Dermis microvascular lymphatic vessel endothelial cell (primary cell): ENCODE measurements at regions not wholly inside any gene's neighbourhood (a gene's known extent, or its start where the extent isn't known, plus 50 kb on each side); places are given as distances from the start of the nearest gene placed in this dataset.
"Not testable (repeated sequence)": the region's sequence is repeated elsewhere in the genome, so short reads cannot be mapped to it uniquely, and the experiment has no call there.

Experiments
- DNase-seq, 2 donors: peaks; one replicate each; pipeline versions ENCODE4 v3.0.0 to v3.0.0-alpha.2; 2010; ENCODE audit warnings: low read depth in 2 of 2

GRCh38 chr5:156036640-156037039 lies 290.3 kb upstream of the SGCD start:
- DNase-seq: no peak

- DNase-seq: no peak
These were observed 289.6 kb upstream of the SGCD start for GRCh38 chr5:156037151-156037909.

- DNase-seq: no peak
These were observed 284.2 kb upstream of the SGCD start for GRCh38 chr5:156042726-156043125.

- DNase-seq: no peak
These were observed 283.6 kb upstream of the SGCD start for GRCh38 chr5:156043351-156043750.

- no peak for DNase-seq
These were observed 275.0 kb upstream of the SGCD start for GRCh38 chr5:156051972-156052371.

- no peak for DNase-seq
These were observed 274.3 kb upstream of the SGCD start for GRCh38 chr5:156052656-156053055.

- DNase-seq: no peak
These were observed 273.9 kb upstream of the SGCD start for GRCh38 chr5:156053056-156053455.

GRCh38 chr5:156076912-156077311 lies 250.1 kb upstream of the SGCD start:
- DNase-seq: no peak

- no peak for DNase-seq
These were observed 239.3 kb upstream of the SGCD start for GRCh38 chr5:156087577-156088110.

- not testable (repeated sequence) for DNase-seq
These were observed 236.7 kb upstream of the SGCD start for GRCh38 chr5:156089955-156090940.

GRCh38 chr5:156093024-156093423 lies 233.9 kb upstream of the SGCD start:
- no peak for DNase-seq

GRCh38 chr5:156094001-156094400 lies 233.0 kb upstream of the SGCD start:
- DNase-seq: no peak

- DNase-seq: no peak
These were observed 231.2 kb upstream of the SGCD start for GRCh38 chr5:156095709-156096241.

- DNase-seq: no peak
These were observed 230.7 kb upstream of the SGCD start for GRCh38 chr5:156096259-156096658.

GRCh38 chr5:156103155-156103885 lies 223.6 kb upstream of the SGCD start:
- no peak for DNase-seq

GRCh38 chr5:156109317-156110023 lies 217.5 kb upstream of the SGCD start:
- no peak for DNase-seq

GRCh38 chr5:156119692-156120091 lies 207.3 kb upstream of the SGCD start:
- DNase-seq: no peak

GRCh38 chr5:156120777-156121176 lies 206.2 kb upstream of the SGCD start:
- no peak for DNase-seq

GRCh38 chr5:156121234-156121633 lies 205.7 kb upstream of the SGCD start:
- no peak for DNase-seq

GRCh38 chr5:156121882-156122281 lies 205.1 kb upstream of the SGCD start:
- DNase-seq: no peak

GRCh38 chr5:156124708-156125107 lies 202.3 kb upstream of the SGCD start:
- no peak for DNase-seq
